GM12873 (cell line): ENCODE measurements at regions not wholly inside any gene's neighbourhood (a gene's known extent, or its start where the extent isn't known, plus 50 kb on each side); places are given as distances from the start of the nearest gene placed in this dataset.

Source experiments
- CTCF ChIP-seq: IDR thresholded peaks from 2 replicates; pipeline ENCODE4 v1.5.1; 2012; ENCODE audit warnings: low read depth, mild to moderate bottlenecking, moderate library complexity, low read length, control low read depth; ENCODE audit not compliant: insufficient read depth; ENCODE audit errors: missing control alignments

GRCh38 chr3:198096015-198096414 is 136.0 kb downstream of the LMLN start:
- TF ChIP-seq CTCF = no peak

- TF ChIP-seq CTCF = no peak
These were observed 137.0 kb downstream of the LMLN start for GRCh38 chr3:198097048-198097447.

- TF ChIP-seq CTCF = no peak
These were observed 146.2 kb downstream of the LMLN start for GRCh38 chr3:198106265-198106664.

- TF ChIP-seq CTCF = no peak
These were observed 148.1 kb downstream of the LMLN start for GRCh38 chr3:198107840-198108734.

GRCh38 chr3:198109883-198110282 is 149.9 kb downstream of the LMLN start:
- TF ChIP-seq CTCF = no peak

GRCh38 chr3:198112031-198112430 is 152.0 kb downstream of the LMLN start:
- no peak for TF ChIP-seq CTCF

- TF ChIP-seq CTCF = no peak
These were observed 153.4 kb downstream of the LMLN start for GRCh38 chr3:198113206-198114053.
